Limb (tissue), 2 donors: ENCODE measurements at regions not wholly inside any gene's neighbourhood (a gene's known extent, or its start where the extent isn't known, plus 50 kb on each side); places are given as distances from the start of the nearest gene placed in this dataset.

Experiments used
- DNase-seq, 2 donors: peaks; one replicate each; pipeline ENCODE4 v3.0.0-alpha.2; 2016; ENCODE audit errors: extremely low spot score in 2 of 2

DNA sequence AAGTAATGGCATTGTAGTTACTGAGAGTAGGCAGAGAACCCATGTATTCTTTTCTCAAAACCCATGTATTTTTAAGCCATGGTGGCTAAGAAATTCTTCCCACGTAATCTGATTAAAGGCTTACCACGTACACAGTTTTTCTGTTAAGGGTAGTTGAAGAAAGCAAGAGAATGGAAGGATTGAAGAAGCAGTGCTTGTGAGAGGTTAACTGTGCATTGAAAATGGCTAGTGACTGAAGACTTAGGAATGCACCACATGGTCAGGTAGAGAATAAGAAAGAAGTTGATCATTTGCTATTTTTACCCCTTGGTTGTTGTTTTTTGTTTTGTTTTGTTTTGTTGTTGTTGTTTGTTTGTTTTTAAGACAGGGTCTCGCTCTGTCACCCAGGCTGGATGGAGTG is 178.9 kb upstream of the SNX7 start:
- no peak for DNase-seq

DNA sequence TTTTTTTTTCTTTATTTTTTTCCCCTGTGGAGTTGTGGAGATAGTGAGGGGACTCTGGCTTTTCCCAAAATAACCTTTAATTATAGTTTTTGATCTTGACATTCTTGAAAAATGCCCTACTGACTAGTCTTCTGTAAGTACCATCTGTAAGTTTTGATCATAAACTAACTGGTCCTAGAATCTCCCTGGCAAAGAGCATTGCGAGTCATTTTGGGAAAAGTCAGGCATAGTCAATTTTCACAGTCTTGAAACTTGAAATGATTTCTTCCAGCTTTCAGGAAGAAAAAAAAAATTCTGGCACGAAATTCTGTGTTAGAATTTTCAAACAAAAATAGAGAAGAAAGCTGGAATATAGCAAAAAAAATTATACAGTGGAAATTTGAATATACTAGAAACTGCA is 181.2 kb upstream of the SNX7 start:
- no peak for DNase-seq

DNA sequence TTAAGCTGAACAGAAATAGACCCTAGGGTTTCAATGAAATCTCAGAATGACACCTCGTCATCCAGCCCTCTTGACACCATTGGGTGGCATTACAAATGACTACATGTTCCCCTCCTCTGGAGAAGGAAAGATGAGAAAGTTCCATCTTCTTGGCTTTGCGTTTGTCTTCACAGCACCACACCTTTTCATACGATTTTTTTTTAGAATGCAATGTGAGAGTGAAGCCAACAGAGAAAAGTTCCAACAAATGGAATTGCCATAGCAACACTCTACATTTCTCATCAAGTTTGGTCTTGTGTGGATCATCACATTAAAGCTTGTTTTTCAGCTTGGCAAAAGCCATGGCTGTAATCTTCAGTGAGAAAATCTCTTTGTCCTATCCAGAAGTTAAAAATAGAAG is 183.4 kb upstream of the SNX7 start:
- no peak for DNase-seq

DNA sequence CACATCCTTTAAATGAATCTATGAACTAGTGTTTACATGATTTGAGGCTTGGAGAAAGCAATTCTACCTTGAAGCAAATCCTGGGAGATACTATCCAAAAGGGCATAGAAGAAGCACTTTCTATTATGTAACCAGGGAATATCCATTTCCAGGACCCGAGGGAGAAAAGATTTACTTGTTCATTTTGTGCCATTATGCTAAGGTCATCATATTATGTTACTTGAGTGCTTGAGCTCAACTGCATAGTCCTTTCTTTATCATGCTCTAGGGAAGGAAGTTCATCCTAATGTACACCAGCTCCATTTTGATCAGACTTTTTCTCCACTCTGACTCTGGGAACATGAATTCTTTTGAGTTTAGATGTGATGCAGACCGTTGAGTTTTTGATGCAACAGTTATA is 188.6 kb upstream of the SNX7 start:
- DNase-seq: no peak

DNA sequence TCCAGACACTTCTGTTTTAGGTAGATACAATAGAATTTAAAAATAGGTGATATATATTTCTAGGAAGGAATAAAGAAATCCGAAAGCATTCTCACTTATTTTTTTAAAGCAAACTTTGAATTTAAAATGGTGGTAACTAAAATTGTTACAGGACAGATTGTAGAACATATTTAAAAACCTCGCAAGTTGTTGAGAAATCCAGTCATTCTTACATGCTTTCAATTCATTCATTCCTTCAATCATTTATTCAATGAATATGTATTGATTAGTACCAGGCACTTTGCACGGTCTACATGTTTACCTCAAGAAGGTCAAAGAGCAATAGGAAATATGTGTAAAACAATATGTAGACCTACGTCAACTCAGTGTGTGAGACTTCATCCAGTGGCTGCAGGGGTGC is 189.9 kb upstream of the SNX7 start:
- no peak for DNase-seq

DNA sequence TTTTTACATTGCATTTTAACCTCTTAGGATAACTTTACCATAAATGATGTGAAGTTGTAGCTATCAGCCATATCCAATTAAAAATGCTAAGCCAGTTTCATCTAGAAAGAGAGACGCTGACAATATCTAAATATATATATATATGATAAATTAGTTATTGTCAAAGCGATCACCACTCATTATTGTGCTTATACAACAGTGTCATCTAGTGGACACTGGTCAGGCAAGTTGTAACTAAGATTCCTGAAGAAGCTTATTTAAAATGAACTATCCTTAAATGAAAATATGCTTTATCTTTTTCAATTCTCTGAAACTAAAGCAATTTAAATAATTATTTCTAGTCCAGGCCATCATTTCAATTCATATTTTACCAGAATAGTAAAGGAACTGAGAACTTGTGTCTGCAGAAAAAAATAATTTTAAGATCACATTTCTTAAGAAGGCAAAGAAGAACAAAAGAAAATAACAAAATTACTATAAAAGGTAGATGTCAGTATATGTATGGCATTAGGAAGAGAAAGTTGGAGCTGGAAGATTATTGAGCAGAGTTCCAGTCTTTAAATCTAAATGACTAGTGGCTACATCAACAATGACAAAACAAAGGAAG is 193.3 kb upstream of the SNX7 start:
- peak in 1 of 2 donors; percentile 69 for DNase-seq

DNA sequence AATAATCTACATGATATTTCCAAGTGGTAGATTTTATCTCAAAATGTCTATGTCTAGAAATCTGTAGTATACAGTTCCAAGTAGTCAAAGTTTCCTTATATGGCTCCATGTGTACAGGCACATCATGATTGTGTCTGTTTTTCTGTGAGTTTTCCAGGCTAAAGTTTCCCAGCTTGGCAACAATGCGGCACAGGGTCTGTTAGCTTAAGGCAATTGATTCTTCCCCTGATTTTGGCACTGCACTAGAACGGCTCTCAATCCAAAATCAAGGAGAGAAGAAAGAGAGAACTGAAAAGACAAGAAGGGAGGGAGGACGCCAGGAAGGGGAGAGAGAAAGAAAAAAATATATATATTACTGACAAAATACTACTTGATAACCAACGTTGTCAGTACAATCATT is 193.9 kb upstream of the SNX7 start:
- no peak for DNase-seq

DNA sequence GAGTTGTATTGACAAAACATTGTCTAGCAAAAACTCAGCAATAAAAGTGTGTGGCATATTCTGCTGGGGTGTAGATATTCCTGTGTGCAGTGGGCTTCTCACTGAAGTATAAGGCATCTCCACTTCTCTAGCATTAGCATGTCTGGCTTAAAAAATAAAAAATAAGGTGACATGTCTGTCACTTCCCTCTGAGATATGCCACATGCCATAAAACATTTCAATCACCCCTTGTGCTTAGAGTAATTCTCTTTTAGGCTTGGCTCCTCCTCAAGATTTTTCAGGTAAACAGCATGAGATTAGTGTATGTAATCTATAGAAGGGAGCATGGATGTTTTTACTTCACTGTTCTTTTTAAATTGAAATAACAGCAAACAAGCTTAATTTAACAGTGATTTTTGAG is 194.4 kb upstream of the SNX7 start:
- no peak for DNase-seq

DNA sequence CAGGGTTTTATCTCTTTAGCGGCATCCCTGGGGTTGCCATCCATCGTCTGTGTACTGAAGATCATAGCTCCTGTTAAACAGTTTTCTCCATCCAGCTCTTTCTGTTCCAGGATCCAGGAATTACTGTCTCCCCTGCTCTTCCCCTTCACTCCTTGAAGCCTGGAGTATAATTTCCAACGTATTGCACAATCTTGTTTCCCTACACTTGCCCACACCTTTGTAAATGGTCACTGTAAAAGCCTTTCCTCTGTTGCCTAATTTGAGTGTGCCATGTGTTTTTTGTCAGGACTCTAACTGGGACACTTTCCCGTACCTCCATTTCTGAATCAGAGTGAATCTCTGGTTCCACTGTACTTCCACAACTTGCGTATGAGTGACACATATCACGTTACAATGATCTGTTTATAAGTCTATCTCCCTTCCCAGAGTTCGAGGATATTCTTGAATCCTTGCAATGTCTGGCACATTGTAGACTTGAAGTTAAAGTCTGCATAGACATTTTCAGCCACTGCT is 199.6 kb upstream of the SNX7 start:
- no peak for DNase-seq

DNA sequence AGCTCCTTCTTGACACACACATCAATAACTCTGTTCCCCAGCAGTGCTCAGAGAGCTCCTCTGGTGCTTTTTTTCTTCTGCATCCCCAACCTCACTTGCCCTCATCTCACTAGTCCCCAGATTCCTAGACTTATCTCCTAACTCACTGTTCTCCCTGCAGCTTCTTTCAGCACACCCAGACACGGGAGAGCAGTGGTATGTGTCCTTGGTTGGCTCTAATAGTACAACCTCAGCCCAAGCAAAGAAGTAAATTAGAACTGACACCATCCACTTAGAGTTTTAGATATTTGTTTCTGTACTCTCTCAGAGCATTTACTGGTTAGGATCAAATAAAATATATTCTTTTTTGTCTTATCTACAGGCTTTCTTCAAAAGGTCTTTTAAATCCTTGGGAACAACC is 201.4 kb upstream of the SNX7 start:
- DNase-seq: no peak

DNA sequence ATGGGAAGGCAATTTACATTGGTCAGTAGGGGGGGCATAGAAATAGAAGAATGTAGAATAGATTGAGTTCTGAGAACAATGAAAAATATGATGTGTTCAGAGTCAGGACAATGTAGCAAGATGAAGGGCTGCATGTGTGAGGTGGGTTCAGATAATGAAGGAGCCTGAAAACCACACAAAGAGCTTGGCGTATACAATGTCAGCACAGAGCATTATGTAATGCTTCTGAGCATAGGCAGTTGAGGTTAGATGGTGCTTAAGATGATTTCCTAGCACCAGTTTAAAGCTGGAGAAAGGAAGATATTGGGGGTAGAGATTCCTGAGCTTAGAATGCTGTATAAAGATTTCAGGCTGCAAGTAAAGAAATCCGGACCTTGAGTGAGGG is 202.0 kb upstream of the SNX7 start:
- DNase-seq: no peak

DNA sequence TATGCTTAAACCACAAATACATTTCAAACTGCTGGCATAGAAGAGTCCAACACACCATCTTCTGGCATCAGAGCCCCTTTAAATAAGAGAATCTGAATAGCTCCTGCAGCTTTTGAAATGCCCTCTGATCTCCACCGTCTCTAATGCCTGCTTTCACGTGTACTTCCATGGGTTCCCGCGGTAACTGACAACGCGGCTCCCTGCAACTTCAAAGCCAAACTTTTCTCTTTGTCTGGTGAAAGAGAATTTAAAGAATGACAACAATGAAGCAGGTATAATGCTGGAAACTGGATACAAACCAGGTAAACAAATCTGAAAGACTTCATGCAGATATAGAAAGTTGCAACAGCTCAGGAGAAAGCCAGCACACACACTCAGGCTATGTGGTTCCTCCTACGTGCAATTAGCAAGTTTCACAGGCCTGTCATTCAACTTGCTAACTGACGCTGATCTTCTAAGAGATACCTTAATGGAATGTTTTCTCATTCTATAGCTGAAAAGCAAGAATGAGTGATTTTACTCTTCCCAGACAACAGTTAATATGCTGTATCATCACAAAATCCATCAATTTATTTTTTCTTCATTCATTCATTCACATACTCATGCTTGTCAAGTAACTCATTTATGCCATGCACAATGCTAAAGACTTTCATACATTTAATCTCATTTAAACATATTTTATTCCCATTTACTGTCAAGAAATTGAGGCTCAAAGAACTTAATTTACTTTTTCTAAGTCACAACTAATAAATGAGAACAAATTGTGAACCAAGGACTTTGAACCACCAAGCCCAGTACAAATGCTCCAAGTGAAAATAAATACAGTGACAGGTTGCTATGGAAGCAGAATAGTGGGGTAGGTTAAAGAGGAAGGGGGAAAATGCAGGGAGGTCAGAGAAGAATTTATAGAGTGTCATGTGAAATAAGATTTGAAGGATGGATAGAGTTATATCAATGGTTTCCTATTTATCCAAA is 202.7 kb upstream of the SNX7 start:
- no peak for DNase-seq

DNA sequence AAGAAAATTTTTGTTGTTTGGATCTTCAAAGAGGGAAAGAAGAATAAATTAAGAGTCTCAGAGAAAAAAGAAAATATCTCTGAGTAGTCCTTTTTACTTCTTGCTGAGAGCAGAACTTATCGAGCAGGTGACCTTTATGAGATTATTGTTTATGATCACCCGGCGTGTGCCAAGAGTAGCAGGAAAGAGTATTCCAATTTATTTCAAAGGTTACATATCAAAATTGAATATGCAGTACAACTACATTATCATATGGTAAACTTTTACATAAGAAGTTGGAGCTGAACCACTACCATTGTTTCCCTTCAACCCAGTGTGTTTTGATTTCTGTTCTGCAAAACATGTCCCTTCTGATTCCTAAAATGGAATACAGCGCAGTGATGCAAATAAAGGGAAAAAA is 204.3 kb upstream of the SNX7 start:
- DNase-seq: no peak

DNA sequence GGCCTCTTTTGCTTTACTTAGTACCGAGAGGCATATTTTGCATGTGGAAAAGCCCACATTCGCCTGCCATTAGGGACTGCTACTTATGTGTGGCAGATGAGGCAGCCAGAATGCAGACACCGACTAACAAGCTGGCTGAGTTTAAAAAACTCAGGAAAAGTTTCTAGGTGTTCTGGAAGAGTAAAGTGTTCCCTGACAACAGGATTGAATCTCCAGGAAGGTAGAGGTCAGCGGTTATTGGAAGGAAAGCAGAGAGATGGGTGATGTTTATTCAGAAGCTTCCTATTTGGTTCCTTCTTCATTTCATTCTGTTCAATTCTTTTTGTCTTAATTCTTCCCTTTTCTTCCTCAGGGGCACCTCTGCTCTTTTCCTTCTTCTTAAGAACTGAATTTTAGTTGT is 206.9 kb upstream of the SNX7 start:
- no peak for DNase-seq

DNA sequence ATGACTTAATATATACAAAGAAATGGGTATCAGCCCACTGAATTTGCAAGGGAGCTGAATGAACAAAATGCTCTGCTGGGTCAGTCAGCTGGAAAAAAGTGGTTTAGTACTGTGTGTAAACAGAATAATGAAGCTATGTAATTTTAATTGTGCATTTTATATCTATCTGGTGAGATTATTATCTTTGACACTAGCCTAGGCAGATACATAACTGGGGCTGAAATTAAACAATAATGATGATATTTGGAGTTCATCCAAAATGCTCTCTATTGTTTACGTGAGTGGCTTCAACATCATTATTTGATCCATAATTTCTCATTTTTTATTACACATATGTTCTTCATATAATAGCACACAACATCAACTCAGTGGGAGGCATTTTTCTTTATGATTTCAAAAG is 208.5 kb upstream of the SNX7 start:
- no peak for DNase-seq

DNA sequence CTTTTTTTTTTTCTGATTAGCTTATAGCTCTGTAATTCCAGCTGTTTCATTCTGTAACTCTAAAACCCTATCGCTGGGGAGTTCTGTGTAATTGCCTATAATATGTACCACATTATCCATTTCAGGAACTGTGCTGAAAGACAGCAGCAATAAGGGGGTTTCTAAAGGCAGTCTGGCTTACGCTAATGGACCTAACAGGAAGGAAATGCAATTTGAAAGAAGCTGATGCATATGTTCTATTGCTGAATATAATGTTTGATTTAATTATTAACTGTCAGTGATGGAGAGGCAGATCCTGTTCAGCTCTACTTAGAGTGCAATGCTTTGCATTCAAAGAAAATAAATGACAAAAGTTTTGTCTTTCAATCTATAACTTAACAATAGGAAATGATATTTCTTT is 209.4 kb upstream of the SNX7 start:
- peak in 1 of 2 donors; percentile 18 for DNase-seq

DNA sequence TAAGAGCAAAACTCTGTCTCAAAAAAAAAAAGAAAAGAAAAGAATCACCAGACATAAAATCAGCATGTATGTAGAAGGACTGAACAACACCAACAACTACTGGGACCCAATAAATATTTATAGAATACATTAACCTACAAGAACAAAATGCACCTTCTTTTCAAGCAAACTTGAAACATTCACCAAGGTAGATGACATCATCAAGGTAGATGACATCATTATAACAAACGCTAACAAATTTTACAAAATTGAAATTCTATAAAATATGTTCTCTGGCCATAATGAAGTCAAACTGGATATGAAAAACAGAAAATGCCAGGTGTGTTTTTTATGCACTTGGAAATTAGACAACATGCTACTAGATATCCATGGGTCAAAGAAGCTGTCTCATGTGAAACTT is 220.2 kb upstream of the SNX7 start:
- no peak for DNase-seq

DNA sequence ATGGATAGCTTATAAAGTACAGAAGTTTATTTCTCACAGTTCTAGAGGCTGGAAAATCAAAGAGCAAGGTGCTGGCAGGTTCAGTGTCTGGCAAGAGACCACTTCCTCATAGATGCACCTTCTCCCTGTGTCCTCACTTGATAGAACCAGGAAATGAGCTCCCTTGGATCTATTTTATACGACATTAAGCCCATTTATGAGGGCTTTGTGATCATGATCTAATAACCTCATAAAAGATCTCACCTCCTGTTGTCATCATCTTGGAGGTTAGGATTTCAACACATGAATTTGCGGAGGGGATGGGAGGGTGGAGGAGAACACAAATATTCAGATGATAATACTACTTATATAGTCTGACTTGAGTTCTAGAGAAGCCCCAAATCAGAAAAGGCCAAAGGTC is 222.1 kb upstream of the SNX7 start:
- no peak for DNase-seq

DNA sequence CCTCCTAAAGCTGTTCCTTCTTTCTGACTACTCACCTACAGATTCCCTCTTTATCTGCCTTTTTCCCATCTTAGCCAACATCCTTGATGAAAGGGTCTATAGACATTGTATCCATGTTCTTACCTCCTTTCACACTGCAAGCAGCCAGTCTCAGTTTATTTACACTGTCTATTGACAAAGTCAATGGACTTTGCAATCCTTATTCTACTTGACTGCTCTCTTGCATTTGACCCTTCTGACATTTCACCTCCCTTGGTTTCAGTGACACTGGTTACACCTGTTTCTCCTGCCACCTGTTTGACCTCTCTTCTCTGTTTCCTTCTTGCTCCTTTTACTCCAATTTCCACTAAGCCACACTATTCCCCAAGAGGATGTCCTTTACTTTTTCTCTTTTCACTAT is 224.0 kb upstream of the SNX7 start:
- DNase-seq: no peak

DNA sequence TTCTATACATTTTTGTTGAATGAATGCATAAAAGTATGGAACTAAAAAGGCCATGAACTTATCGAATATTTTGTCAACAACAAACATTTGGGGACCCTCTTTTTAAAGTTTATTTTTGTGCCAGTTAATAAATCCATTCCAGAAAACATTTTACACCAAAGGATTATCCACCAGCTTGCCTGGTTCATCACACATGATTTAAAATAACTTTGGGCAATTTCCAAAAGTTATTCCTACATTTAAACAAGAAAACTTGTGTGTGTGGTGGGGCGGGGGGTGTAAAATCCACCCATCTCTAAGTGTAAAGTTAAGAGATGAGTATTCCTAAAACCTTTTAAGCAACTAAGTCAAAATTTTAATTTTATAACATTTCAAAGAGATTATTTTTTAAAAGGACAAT is 224.5 kb upstream of the SNX7 start:
- DNase-seq: no peak

DNA sequence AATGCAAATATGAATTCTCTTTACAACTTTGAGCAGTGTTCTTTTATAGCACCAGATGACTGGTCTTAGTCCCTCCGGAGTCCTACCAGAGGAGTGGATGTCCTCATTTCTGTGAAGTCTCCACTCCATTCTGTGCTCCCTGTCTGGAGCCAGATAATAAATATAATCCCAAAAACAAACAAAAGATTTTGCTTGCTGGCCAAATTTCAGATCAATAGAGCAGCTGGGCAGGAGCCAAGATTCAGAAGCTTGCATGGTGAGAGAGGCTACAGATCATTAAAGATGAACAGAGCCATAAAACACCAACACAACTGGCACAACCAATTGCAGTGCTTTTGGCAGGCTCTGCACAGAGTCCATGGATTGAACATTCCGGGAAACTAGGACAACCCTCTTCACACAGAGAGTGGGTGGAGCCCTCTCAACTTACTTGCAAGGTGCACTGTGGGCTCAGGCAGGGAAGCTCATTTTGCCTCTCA is 231.5 kb upstream of the SNX7 start:
- DNase-seq: peak in 1 of 2 donors; percentile 24

DNA sequence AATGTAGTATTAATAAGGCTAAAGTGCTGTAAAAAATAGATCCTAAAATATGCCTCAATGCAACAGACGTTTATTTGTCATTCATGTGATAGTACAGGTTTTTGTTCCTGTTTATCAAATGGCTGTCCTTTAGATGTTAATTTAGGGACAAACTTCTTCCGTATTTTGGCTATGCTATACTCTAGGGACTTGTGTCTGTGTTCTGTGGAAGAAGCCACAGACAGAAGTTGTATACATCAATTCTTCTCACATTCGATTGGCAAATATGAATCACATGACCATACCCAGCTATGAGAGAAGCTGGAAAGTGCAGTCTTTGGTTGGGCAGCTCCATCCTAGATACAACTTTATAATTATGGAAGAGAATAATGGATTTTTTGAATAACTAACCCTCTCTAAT is 232.7 kb upstream of the SNX7 start:
- DNase-seq: no peak

DNA sequence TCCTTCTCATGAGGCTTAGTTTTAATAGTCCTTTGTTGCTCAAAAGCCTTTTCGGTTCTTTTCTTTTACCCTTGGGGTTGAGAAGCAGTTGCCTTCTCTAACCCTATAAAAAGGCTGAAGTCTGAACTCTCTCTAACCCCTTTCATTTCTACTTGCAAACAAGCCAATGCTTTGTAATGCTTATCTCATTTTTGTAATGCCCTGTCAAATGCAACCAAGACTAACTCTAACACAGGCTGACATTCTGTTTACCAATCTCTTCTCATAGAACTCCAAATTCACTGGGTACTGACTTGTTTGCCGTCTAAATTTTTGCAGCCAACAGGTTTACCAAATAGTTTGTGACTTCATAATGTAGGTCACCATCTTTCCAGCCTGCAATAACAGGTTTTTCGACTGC is 233.9 kb upstream of the SNX7 start:
- DNase-seq: no peak
